Ascending aorta (tissue), 2 donors: ENCODE measurements at regions not wholly inside any gene's neighbourhood (a gene's known extent, or its start where the extent isn't known, plus 50 kb on each side); places are given as distances from the start of the nearest gene placed in this dataset.

Experiments used
- DNase-seq, 2 donors: peaks; one replicate each; pipeline ENCODE4 v3.0.0-alpha.2; 2019; ENCODE audit warnings: low spot score in 2 of 2
- H3K27ac ChIP-seq, 2 donors: fragments of 200-600 bp; sonication (generic); one replicate each; pipeline ENCODE4 v1.5.1; 2016 to 2017; ENCODE audit warnings: mild to moderate bottlenecking in 1 of 2
- H3K27me3 ChIP-seq: fragments of 200-600 bp; sonication (generic); one replicate; pipeline ENCODE4 v1.5.1; 2017
- H3K36me3 ChIP-seq, 2 donors: fragments of 200-600 bp; sonication (generic); one replicate each; pipeline ENCODE4 v1.5.1; 2016
- H3K4me1 ChIP-seq, 2 donors: fragments of 200-600 bp; sonication (generic); one replicate each; pipeline ENCODE4 v1.5.1; 2016 to 2017; ENCODE audit warnings: mild to moderate bottlenecking in 1 of 2
- H3K4me3 ChIP-seq, 2 donors: fragments of 200-600 bp; sonication (generic); one replicate each; pipeline ENCODE4 v1.5.1; 2016 to 2017; ENCODE audit warnings: mild to moderate bottlenecking in 1 of 2
- H3K9me3 ChIP-seq, 2 donors: fragments of 200-600 bp; sonication (generic); one replicate each; pipeline ENCODE4 v1.5.1; 2016
- intact Hi-C: fragments of 100-400 bp; cut with DNase I; formaldehyde crosslinking; loops from one replicate; pipeline ENCODE4 v1.15.1; 2023
- TF ChIP-seq, protein P1 (sequence below), 3 experiments: fragments of 200-600 bp in 2 of 3; fragments of 450-650 bp in 1 of 3; sonication (generic) in 2 of 3; IDR thresholded peaks; one replicate each; pipeline ENCODE4 v1.5.1; 2016 to 2019; ENCODE audit warnings: antibody characterized with exemption in 3 of 3, mild to moderate bottlenecking in 1 of 3, moderate library complexity in 1 of 3

DNA sequence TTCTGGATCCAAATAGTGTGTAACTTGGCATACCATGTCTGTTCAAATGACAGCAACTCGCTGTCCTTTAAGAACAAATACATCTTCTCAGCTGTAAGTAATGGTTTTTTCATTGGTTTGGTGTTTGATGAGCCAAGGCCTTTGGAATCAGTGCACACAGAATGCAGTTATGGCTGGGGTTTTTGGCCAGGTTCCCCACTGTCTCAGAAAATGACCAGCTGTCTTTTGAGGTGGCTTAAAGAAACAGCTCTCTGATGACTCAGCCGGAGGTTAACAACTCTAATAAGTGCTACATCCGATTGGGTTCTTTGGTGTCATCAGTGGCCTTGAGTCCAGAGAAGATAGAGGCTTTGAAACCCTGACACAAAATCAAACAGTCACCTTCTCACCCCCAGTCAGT lies 688.4 kb downstream of the REEP3 start:
- H3K9me3 ChIP-seq, result no peaks in the 10 kb centered on the region
- no peak overlapping the region for H3K4me3 ChIP-seq
- H3K27ac ChIP-seq, result peak overlapping the region in 1 of 2 donors; percentile 2
- intact Hi-C loops, result no loop called here
- no peaks in the 10 kb centered on the region for H3K36me3 ChIP-seq
- TF ChIP-seq, protein P1, sequence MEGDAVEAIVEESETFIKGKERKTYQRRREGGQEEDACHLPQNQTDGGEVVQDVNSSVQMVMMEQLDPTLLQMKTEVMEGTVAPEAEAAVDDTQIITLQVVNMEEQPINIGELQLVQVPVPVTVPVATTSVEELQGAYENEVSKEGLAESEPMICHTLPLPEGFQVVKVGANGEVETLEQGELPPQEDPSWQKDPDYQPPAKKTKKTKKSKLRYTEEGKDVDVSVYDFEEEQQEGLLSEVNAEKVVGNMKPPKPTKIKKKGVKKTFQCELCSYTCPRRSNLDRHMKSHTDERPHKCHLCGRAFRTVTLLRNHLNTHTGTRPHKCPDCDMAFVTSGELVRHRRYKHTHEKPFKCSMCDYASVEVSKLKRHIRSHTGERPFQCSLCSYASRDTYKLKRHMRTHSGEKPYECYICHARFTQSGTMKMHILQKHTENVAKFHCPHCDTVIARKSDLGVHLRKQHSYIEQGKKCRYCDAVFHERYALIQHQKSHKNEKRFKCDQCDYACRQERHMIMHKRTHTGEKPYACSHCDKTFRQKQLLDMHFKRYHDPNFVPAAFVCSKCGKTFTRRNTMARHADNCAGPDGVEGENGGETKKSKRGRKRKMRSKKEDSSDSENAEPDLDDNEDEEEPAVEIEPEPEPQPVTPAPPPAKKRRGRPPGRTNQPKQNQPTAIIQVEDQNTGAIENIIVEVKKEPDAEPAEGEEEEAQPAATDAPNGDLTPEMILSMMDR (IDR thresholded peaks at IDR 0.05), result no peak
- no peak for DNase-seq
- H3K27me3 ChIP-seq, result no peaks in the 10 kb centered on the region
- H3K4me1 ChIP-seq, result no peaks in the 10 kb centered on the region

DNA sequence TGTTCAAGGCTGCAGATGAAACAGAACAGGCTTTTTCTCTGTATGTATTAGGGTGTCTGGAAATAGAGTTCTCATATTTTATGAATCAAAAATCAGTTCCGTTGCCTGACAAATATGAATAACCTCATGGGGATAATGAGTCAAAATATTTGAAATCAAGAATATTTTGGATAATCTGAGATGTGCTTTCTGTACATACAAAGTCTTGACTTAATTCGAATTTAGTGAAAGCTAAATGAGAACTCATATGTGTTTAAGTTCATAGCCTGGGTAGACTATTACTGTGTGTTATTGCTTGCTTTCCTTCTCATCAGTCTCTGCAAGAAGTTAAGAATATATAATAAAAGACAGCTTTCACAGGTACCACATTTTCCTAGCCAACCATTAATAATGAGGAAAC lies 689.0 kb downstream of the REEP3 start:
- intact Hi-C loops, result no loop called here
- Histone ChIP-seq H3K27me3 (no peaks in the 10 kb centered on the region), H3K4me3 (no peak overlapping the region), H3K27ac (no peak overlapping the region), H3K4me1 (no peaks in the 10 kb centered on the region), H3K9me3 (no peaks in the 10 kb centered on the region), H3K36me3 (no peaks in the 10 kb centered on the region)
- DNase-seq, result no peak
- TF ChIP-seq, protein P1 (IDR thresholded peaks at IDR 0.05), result no peak

DNA sequence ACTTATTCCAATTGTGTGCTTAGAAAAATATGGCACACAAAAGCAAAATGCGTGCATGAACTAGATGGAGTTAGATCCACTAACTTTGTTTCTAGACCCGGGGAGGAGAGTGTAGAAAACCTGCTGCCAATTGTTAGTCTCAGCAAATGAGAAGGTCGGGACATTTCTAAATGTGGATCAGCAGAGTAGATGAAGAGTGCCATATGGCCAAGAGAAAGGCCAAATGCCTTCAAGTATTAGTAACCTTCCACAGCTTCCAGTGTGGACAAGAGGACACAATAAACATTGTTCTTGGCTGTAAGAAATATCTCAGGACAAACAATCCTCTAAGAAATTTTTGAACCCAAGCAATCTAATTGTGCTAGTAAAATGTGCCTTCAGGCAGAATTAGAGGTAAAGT lies 690.3 kb downstream of the REEP3 start:
- intact Hi-C loops, result no loop called here
- no peak for DNase-seq
- no peak overlapping the region for H3K4me3 ChIP-seq
- H3K9me3 ChIP-seq, result no peaks in the 10 kb centered on the region
- no peaks in the 10 kb centered on the region for H3K4me1 ChIP-seq
- TF ChIP-seq, protein P1 (IDR thresholded peaks at IDR 0.05), result no peak
- no peaks in the 10 kb centered on the region for H3K27me3 ChIP-seq
- no peaks in the 10 kb centered on the region for H3K36me3 ChIP-seq
- peak overlapping the region; percentile 43 to 75 for H3K27ac ChIP-seq

DNA sequence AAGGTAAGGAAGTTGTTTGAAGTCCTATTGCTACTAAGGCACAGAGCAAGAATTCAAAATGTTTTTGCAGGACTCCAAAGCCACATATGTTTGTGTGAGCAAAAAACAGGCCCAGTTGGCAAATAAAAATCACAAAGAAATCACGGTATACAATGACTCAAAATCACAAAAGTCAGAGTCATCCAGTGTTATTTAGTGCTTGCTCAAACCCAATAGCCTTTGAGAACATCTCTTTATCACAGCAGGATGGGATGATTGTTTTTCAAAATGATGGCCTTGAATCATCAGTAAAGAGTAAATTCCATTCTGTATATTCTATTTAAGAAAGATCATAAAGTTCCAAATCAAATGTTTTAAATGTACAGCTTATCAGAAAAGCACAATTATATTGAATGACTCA lies 693.9 kb downstream of the REEP3 start:
- Histone ChIP-seq H3K4me3 (no peak overlapping the region), H3K4me1 (no peaks in the 10 kb centered on the region), H3K27me3 (no peaks in the 10 kb centered on the region), H3K9me3 (no peaks in the 10 kb centered on the region), H3K27ac (no peak overlapping the region), H3K36me3 (no peaks in the 10 kb centered on the region)
- DNase-seq, result no peak
- intact Hi-C loops, result no loop called here
- TF ChIP-seq, protein P1 (IDR thresholded peaks at IDR 0.05), result no peak

DNA sequence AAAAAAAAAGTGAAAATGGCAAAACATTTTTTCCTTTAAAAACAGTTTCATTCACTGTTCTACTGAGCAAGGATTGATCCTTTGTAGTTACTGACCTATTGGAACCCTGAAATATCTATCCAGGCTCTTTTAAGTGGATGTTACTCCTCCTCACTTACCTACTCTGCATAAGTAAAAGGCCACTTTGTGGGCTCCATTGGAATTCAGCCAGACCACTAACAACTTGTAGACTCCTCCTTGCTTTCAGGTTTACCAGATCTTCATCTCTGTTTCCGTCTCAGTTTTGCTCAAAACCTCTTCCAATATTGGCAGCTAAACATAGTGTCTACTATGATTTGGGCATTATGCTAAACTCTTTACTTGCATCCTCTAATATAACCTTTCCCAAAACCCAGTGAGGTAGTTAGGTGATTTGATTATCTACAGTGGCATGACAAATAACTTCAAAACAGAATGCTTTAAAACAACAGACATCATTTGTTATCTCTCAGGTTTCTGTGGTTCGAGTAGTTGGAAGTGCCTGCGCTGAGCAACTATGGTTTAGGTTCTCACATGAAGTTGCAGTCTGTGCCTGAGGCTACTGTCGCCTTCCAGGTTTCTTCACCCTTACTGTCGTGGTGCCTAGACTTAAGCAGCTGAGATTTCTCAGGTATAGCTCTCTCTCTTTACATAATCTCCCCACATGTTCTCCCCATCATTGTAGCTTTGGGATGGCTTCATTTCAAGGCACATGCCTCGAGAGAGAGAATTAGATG lies 698.2 kb downstream of the REEP3 start:
- TF ChIP-seq, protein P1 (IDR thresholded peaks at IDR 0.05), result no peak
- no peaks in the 10 kb centered on the region for H3K36me3 ChIP-seq
- DNase-seq, result no peak
- no peaks in the 10 kb centered on the region for H3K27me3 ChIP-seq
- H3K9me3 ChIP-seq, result peaks cover 0 to 5% of the 10 kb centered on the region in 2 donors
- no peak overlapping the region for H3K4me3 ChIP-seq
- intact Hi-C loops, result no loop called here
- no peak overlapping the region for H3K27ac ChIP-seq
- H3K4me1 ChIP-seq, result no peaks in the 10 kb centered on the region
